ENCODE measurements at regions not wholly inside any gene's neighbourhood (a gene's known extent, or its start where the extent isn't known, plus 50 kb on each side); places are given as distances from the start of the nearest gene placed in this dataset.

DNA sequence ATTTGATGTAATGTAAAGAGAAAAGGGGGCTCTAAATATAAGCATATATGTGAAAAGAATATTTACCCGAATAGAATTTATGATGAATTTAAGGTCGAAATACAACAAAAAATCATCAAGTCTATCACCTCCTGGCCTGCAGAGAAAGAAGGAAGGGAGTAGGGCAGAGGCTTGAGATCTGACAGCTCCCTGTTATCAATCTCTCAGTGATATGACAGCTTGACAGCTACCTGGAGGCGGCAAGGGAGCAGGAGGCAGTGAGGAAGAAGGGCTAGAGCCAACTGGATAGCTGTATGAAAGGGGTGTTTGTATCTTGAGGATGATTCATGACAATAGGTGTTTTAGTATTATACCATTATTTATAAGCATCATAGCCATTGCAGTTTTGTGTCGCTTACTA lies 299.8 kb upstream of the DNAJC19 start:
- TF ChIP-seq, protein P1, sequence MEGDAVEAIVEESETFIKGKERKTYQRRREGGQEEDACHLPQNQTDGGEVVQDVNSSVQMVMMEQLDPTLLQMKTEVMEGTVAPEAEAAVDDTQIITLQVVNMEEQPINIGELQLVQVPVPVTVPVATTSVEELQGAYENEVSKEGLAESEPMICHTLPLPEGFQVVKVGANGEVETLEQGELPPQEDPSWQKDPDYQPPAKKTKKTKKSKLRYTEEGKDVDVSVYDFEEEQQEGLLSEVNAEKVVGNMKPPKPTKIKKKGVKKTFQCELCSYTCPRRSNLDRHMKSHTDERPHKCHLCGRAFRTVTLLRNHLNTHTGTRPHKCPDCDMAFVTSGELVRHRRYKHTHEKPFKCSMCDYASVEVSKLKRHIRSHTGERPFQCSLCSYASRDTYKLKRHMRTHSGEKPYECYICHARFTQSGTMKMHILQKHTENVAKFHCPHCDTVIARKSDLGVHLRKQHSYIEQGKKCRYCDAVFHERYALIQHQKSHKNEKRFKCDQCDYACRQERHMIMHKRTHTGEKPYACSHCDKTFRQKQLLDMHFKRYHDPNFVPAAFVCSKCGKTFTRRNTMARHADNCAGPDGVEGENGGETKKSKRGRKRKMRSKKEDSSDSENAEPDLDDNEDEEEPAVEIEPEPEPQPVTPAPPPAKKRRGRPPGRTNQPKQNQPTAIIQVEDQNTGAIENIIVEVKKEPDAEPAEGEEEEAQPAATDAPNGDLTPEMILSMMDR (conservative IDR thresholded peaks at IDR 0.05; ENCODE audit: control insufficient read depth, insufficient read depth, low read depth, low read length) = no peak
- DNase-seq (ENCODE audit: low read depth) = no peak
- H3K4me3 ChIP-seq (ENCODE audit: control insufficient read depth, low read depth, low read length) = no peak overlapping the region

DNA sequence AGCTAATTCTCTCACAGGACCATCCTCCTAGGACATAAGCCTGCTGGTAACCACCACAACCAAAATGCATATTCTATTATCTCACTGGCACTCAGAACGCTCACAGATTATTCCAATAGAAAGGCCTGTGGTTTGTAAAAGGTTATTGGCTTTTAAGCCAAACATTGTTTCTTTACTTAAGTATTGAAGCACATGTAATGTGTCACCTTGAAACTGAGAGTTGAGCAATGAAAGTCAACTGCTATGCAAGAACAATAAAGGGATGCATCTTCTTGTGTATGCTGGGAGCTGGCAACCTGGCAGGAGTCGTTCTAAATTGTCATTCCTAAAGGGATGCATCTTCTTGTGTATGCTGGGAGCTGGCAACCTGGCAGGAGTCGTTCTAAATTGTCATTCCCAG lies 298.6 kb upstream of the DNAJC19 start:
- DNase-seq (ENCODE audit: low read depth) = no peak
- H3K4me3 ChIP-seq (ENCODE audit: control insufficient read depth, low read depth, low read length) = no peak overlapping the region
- TF ChIP-seq, protein P1 (conservative IDR thresholded peaks at IDR 0.05; ENCODE audit: control insufficient read depth, insufficient read depth, low read depth, low read length) = no peak

DNA sequence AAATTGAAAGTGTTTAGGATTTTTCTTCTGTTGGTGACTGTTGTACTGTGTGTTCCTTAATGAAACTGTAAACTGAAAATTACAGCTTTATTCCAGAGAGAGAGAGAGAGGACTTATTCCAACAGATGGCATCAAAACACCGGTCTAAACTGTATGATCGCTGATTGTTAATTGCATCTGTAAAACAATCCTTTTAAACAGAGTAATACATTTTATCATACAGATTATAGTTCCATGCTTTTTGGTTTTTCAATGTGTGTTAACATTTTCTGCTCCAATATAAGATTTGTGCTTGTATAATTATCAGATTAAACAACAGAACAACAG lies 289.7 kb upstream of the DNAJC19 start:
- DNase-seq (ENCODE audit: low read depth) = no peak
- no peak overlapping the region for H3K4me3 ChIP-seq (ENCODE audit: control insufficient read depth, low read depth, low read length)
- TF ChIP-seq, protein P1 (conservative IDR thresholded peaks at IDR 0.05; ENCODE audit: control insufficient read depth, insufficient read depth, low read depth, low read length) = no peak

DNA sequence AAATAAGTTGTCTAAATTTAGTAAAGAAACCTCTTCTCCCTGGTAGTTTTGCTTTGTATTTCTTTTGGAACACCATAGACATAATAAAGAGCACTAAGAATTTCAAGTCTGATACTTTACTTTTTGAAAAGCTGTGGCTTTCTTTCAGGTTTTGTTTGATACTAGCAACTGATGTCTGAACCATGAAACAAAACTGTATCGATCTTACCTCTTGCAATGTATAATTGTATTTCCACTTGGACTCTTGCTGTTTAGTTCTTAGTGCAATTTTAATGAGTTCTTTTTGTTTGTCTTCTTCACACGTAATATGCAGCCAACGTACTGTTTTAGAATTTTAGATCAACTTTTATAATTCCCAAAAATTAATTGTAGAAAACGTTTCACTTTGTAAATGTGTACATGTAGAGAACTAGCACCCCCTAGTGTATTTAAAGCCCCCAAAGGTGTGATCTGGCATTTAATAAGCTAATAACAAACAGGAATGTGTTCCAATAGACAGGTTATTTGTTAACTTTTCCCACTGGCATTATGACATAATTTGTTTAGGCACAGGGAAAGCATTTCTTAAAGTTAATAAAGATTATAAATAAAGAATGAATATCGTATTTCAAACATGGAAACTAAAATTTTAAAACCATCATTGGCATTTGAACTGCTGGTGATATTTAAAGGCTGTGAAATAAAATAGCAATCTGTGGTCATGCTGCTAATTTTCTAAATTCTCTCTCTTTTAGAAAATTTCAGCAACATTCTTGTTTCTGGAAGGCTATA lies 289.1 kb upstream of the DNAJC19 start:
- H3K4me3 ChIP-seq (ENCODE audit: control insufficient read depth, low read depth, low read length) = no peak overlapping the region
- TF ChIP-seq, protein P1 (conservative IDR thresholded peaks at IDR 0.05; ENCODE audit: control insufficient read depth, insufficient read depth, low read depth, low read length) = peak; percentile 29
- no peak for DNase-seq (ENCODE audit: low read depth)

DNA sequence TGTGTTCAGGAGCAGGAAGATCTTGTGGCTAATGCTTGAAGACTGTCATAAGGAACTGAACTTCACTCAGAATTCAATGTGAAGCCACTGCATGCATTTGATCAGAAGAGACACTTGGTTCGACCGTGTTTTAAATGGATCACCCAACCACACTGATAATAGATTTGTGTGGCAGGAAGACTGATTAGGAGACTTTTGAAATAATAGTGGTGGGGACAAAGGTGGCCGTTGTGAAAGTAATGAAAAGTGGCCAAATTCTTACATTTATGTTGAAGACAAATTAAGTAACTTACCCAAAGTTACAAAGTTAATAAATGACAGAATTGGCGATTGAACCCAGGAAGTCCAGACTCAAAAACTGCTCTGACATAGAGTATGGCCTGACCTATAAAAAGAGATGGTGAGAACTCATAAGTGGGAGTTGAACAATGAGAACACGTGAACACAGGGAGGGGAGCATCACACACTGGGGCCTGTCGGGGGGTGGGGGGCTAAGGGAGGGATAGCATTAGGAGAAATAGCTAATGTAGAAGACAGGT lies 286.9 kb upstream of the DNAJC19 start:
- DNase-seq (ENCODE audit: low read depth) = no peak
- TF ChIP-seq, protein P1 (conservative IDR thresholded peaks at IDR 0.05; ENCODE audit: control insufficient read depth, insufficient read depth, low read depth, low read length) = no peak
- H3K4me3 ChIP-seq (ENCODE audit: control insufficient read depth, low read depth, low read length) = no peak overlapping the region

DNA sequence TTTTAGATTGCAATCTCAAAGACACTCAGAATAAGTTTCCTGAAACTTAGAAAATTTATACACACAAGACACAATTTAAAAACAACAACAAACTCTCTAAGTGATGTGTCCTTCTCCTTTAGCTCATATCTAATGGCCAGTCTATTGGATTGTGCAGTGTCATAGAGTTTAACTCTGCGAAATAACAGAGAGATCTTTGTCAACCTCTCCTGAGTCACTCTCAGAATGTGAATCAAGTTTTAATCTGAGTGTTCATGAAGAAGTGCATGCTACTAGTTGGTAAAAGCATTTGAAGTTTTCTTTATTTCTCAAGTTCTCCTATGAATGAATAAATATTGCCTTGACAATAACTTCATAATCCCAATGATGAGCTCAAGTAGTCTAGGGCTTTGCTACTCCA lies 284.5 kb upstream of the DNAJC19 start:
- no peak for DNase-seq (ENCODE audit: low read depth)
- no peak overlapping the region for H3K4me3 ChIP-seq (ENCODE audit: control insufficient read depth, low read depth, low read length)
- TF ChIP-seq, protein P1 (conservative IDR thresholded peaks at IDR 0.05; ENCODE audit: control insufficient read depth, insufficient read depth, low read depth, low read length) = no peak

Data from fibroblast of mammary gland (primary cell).